Epithelial cell of prostate (primary cell): ENCODE measurements at regions not wholly inside any gene's neighbourhood (a gene's known extent, or its start where the extent isn't known, plus 50 kb on each side); places are given as distances from the start of the nearest gene placed in this dataset.
A peak's percentile ranks its signal among the peaks of the same experiment; 100 is the strongest.
"Not testable (repeated sequence)": the region's sequence is repeated elsewhere in the genome, so short reads cannot be mapped to it uniquely, and the experiment has no call there.

Experiments
- DNase-seq: peaks from one replicate; pipeline ENCODE4 v3.0.0-alpha.2; 2011; ENCODE audit warnings: low read depth, low spot score
- H3K27ac ChIP-seq: fragments of 450-650 bp; 2 replicates; pipeline ENCODE4 v1.5.1; 2017; ENCODE audit warnings: mild to moderate bottlenecking

- peak; percentile 44 for DNase-seq
- peak overlapping the region; percentile 64 for H3K27ac ChIP-seq
These were observed 249.3 kb upstream of the DUSP10 start for GRCh38 chr1:221991221-221991620.

- peak overlapping the region; percentile 64 for H3K27ac ChIP-seq
- no peak for DNase-seq
These were observed 247.9 kb upstream of the DUSP10 start for GRCh38 chr1:221989741-221990140.

GRCh38 chr1:221988829-221989228, 246.9 kb upstream of the DUSP10 start:
- H3K27ac ChIP-seq = peak overlapping the region; percentile 75
- no peak for DNase-seq

DNA sequence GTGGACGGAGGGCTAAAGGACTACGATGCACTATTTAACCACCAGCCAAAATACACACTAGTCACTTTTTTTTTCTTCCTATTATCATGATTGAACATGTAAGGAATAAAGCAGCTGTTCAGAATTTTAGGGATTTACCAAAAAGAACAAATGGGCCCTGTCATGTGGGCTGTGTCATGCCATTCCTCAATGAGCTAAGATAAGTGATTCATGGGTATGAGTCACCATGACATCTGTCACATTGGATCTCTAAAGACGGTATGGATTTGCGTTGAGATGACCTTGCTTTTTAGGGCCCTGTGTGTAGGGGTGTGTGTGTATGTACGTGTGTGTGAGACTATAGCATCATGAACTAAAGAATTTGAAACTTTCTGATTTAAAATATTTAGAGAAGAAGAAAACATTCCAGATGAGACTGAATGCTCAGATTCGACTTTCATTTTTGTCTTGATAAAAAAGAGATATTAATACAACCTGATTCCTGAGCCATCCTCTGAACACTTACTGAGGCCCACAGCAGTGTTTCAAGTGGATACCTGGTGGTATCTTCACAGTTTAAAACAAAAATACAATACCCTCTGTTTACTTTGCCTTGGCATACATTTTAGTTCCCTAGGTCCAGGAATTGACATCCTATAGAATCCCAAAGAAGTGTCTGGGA, 246.1 kb upstream of the DUSP10 start:
- peak; percentile 83 for DNase-seq
- peak overlapping the region; percentile 75 for H3K27ac ChIP-seq

DNA sequence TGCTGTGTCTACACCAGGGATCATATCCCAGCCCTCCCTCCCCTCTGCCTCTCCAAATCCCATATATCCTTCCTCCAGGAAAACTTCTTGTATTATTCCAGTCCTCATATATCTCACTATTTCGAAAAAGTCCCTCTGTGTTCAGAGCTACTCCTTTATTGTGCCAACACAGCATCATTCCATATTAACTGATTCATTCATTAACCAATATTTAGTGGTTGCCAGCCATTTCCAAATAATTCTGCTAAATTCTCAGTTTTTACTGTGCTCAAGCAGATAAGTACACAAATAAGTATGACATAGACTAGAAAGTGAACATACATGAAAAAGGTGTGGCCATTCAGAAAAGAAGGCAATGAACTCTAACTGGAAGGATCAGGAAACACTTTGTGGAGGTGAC, 241.6 kb upstream of the DUSP10 start:
- DNase-seq = no peak
- H3K27ac ChIP-seq = peak overlapping the region; percentile 5

- no peak overlapping the region for H3K27ac ChIP-seq
- DNase-seq = no peak
These were observed 239.6 kb upstream of the DUSP10 start for GRCh38 chr1:221981461-221981860.

- no peak for DNase-seq
- no peak overlapping the region for H3K27ac ChIP-seq
These were observed 237.6 kb upstream of the DUSP10 start for GRCh38 chr1:221979444-221980032.

DNA sequence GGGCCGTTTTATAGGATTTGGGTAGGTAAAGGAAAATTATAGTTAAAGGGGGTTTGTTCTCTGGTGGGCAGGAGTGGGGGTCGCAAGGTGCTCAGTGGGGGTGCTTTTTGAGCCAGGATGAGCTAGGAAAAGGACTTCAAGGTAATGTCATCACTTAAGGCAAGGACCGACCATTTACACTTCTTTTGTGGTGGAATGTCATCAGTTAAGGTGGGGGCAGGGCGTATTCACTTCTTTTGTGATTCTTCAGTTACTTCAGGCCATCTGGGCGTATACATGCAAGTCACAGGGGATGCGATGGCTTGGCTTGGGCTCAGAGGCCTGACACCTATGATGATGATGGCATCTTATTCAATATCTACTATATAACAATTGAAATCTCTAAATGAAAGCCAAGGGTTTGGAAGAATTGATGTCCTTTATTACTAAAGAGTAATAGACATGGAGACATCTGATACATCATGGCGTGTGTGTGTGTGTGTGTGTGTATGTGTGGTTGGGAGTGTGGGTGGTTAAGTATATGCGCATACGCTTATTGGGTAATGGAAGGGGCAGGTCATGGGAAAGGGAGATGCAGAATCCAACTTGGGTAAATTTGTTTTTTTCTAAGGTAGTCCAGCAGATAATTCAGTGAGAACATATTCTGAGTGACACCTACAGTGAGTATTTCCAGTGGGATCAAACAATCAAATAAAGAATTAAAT, 236.9 kb upstream of the DUSP10 start:
- not testable (repeated sequence) for H3K27ac ChIP-seq, DNase-seq

DNA sequence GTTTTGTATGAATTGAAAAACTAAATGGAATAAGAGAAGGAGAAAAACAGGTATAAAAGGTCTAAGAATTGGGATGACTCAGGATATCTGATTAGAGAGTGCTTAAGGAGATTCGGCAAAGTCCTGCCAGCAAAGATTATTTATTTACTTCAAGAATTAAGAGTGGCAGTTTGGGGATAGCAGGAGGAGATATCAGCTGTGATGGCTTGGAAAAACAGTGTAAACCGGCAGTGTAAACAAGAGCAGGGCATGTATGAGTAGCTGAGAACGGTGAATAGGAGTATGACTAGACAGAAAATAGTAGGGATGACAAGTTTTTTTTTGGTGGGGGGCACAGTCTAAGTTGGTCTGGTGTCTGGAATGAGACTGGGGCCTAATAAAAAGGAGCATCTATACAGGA, 231.9 kb upstream of the DUSP10 start:
- DNase-seq, H3K27ac ChIP-seq: not testable (repeated sequence)

DNA sequence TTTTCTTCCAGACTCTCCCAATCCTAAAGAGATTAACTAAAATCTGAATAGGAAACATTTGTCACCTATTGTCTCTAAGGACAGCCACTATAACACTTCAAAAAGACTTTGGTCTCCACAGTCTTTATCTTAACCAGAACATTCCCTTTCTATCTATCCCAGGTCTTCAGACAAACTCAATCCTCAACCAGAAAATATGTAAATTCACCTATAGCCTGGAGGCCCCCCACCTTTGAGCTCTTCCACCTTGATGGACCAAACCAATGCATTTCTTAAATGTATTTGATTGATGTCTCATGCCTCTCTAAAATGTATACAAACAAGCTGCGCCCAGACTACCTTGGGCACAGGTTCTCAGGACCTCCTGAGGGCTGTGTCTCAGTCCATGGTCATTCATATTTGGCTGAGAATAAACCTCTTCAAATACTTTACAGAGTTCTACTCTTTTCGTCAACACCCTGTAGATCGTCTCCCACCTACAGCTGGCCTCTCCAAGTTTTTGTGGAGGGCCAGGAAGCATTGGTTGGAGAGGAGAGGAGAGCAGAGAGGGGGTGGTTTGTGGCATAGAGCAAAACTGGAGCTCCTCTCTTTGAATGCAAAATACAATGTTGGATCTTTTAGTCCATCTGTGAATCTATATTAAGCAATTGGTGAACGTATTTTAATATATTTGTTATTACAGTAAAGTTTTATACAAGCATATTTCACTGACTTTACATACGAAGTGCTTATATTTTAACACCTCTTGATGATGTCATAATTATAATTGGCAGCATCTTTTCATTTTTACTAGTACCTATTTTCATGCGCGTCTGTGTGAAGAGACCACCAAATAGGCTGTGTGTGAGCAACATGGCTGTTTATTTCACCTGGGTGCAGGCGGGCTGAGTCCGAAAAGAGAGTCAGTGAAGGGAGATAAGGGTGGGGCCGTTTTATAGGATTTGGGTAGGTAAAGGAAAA, 230.7 kb upstream of the DUSP10 start:
- no peak overlapping the region for H3K27ac ChIP-seq
- DNase-seq = no peak

DNA sequence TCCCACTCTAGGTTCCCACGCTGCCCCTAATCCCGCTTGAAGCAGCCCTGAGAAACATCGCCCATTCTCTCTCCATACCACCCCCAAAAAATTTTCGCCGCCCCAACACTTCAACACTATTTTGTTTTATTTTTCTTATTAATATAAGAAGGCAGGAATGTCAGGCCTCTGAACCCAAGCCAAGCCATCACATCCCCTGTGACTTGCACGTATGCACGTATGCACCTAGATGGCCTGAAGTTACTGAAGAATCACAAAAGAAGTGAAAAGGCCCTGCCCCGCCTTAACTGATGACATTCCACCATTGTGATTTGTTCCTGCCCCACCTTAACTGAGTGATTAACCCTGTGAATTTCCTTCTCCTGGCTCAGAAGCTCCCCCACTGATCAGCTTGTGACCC, 229.1 kb upstream of the DUSP10 start:
- peak overlapping the region; percentile 29 for H3K27ac ChIP-seq
- not testable (repeated sequence) for DNase-seq

DNA sequence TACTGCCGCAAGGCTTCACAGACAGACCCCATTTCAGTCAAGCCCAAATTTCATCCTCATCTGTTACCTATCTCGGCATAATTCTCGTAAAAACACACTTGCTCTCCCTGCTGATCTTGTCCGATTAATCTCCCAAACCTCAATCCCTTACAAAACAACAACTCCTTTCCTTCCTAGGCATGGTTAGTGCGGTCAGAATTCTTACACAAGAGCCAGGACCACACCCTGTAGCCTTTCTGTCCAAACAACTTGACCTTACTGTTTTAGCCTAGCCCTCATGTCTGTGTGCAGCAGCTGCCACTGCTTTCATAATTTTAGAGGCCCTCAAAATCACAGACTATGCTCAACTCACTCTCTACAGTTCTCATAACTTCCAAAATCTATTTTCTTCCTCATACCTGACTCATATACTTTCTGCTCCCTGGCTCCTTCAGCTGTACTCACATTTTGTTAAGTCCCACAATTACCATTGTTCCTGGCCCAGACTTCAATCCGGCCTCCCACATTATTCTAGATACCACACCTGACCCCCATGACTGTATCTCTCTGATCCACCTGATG, 227.5 kb upstream of the DUSP10 start:
- H3K27ac ChIP-seq = peak overlapping the region; percentile 29
- DNase-seq = not testable (repeated sequence)

DNA sequence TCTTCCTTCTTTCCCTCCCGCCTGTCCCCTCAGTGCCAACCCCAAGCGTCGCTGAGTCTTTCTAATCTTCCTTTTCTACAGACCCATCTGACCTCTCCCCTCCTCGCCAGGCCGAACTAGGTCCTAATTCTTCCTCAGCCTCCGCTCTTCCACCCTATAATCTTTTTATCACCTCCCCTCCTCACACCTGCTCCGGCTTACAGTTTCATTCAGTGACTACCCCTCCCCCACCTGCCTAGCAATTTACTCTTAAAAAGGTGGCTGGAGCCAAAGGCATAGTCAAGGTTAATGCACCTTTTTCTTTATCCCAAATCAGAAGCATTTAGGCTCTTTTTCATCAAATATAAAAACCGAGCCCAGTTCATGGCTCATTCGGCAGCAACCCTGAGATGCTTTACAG, 225.6 kb upstream of the DUSP10 start:
- H3K27ac ChIP-seq, DNase-seq: not testable (repeated sequence)

DNA sequence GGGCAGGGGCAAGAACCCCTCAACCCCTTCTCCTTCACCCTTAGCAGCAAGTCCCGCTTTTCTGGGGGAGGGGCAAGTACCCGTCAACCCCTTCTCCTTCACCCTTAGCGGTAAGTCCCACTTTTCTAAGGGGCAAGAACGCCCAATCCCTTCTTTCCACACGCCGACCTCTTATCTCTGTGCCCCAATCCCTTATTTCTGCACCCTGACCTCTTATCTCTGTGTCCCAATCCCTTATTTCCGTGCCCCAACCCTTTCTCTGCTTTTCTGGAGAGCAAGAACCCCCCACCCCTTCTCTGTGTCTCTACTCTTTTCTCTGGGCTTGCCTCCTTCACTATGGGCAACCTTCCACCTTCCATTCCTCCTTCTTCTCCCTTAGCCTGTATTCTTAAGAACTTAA, 225.0 kb upstream of the DUSP10 start:
- DNase-seq, H3K27ac ChIP-seq: not testable (repeated sequence)

- H3K27ac ChIP-seq = peak overlapping the region; percentile 50
- DNase-seq = not testable (repeated sequence)
These were observed 224.0 kb upstream of the DUSP10 start for GRCh38 chr1:221965891-221966290.

DNA sequence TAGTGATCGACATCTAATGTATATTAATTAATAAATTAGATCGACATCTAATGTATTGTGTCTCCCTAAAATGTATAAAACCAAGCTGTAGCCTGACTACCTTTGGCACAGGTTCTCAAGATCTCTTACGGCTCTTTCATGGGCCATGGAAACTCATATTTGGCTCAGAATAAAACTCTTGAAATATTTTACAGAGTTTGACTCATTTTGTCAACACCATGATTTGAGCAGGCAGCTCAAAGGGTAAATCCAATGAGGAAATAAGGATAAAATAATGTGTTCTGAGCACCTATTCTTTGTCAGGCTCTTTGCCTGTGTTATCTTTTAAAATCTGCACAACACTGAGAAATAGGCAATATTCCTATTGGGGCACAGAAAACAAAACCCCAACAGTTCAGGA, 223.4 kb upstream of the DUSP10 start:
- peak; percentile 24 for DNase-seq

GRCh38 chr1:221963742-221964141, 221.9 kb upstream of the DUSP10 start:
- no peak overlapping the region for H3K27ac ChIP-seq
- no peak for DNase-seq

More for the DNA sequence above, 223.4 kb upstream of the DUSP10 start:
- peak overlapping the region; percentile 50 for H3K27ac ChIP-seq

DNA sequence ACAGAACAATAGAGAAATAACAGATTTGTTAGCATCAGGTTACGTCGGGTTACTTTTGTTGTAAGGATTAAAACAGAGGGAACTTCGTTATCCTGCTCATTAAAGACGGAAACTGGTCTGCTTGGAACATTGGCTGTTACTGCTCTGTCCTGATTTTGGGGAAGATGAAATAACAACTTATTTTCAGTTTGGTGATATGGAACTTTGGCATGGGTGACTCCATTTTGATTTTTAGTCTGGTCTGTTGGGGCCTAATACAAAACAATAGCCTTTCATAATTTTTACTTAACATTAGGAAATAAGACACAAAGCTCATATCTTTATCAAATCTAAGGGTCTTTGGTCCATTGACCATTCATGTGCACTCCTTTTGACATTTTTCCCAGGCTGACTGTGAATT, 220.5 kb upstream of the DUSP10 start:
- no peak for DNase-seq
- peak overlapping the region; percentile 78 for H3K27ac ChIP-seq

DNA sequence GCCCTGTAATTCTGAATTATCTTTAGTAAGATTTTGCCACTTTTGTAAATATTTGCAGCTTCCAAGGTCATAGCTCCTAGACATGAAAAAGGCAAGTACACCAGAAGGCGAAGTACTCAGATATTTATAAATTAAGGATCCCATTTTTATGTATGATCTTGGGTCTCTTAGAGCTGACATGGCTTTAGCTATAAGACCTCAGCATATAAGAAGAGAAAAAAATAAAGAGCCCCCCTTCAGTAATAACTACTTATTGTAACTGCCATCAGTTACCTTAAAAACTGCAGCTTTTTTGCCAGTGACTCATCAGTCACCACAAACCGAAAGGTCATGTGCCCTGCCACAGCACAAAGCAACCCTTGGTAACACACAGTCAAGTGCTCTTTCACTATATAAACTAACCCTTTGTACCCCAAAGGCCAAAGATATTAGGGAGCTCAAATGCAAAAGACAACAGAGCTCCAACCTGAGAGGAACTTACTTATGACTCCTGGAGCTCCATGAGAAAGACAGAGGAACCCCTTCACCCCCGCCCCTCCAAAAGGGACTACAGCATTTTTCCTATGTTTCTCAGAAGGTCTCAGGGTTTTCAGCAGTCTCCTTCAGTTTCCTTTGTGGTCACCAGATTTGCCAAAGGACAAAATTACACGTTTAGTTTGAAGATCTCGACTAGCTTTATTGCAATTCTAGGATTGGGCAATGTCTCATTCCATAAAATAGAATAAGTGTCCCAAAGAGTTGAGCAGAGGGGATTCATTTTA, 219.8 kb upstream of the DUSP10 start:
- peak overlapping the region; percentile 78 for H3K27ac ChIP-seq
- no peak for DNase-seq
